ENCODE measurements at regions not wholly inside any gene's neighbourhood (a gene's known extent, or its start where the extent isn't known, plus 50 kb on each side); places are given as distances from the start of the nearest gene placed in this dataset.

DNA sequence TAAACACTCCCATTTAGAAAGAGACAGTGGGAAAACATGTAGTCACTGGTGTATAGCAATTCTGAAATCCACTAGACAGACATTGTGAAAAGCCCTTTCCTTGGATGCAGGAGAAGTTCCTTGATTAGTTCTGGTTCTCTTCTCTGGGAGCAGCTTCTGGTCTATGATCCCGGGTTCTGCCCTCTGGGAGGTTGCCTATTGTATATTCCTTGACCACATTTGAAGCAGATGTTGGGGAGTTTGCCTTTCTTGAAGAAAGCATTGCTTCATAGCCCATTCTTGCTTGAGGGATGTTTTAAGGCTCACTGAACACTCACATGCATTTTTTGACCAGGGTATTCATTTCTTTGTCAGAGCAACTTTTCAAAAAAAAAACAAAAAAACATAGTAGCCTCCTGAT lies 211.9 kb downstream of the NDFIP2 start:
- TF ChIP-seq POLR2AphosphoS5 (IDR thresholded peaks at IDR 0.05), result no peak
- TF ChIP-seq, protein P1, sequence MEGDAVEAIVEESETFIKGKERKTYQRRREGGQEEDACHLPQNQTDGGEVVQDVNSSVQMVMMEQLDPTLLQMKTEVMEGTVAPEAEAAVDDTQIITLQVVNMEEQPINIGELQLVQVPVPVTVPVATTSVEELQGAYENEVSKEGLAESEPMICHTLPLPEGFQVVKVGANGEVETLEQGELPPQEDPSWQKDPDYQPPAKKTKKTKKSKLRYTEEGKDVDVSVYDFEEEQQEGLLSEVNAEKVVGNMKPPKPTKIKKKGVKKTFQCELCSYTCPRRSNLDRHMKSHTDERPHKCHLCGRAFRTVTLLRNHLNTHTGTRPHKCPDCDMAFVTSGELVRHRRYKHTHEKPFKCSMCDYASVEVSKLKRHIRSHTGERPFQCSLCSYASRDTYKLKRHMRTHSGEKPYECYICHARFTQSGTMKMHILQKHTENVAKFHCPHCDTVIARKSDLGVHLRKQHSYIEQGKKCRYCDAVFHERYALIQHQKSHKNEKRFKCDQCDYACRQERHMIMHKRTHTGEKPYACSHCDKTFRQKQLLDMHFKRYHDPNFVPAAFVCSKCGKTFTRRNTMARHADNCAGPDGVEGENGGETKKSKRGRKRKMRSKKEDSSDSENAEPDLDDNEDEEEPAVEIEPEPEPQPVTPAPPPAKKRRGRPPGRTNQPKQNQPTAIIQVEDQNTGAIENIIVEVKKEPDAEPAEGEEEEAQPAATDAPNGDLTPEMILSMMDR (IDR thresholded peaks at IDR 0.05), result no peak
